Large intestine (tissue), 3 donors: ENCODE measurements at regions not wholly inside any gene's neighbourhood (a gene's known extent, or its start where the extent isn't known, plus 50 kb on each side); places are given as distances from the start of the nearest gene placed in this dataset.
"Not testable (repeated sequence)": the region's sequence is repeated elsewhere in the genome, so short reads cannot be mapped to it uniquely, and the experiment has no call there.

Source experiments
- DNase-seq, 2 donors: peaks; one replicate each; pipeline versions ENCODE4 v3.0.0 to v3.0.0-alpha.2; 2013
- H3K27ac ChIP-seq: one replicate; pipeline ENCODE4 v1.5.1; 2013; ENCODE audit warnings: low read length
- H3K27me3 ChIP-seq: 2 replicates; pipeline ENCODE4 v1.6.1; 2013; ENCODE audit warnings: low read length; ENCODE audit not compliant: control insufficient read depth, insufficient read depth
- H3K36me3 ChIP-seq: 2 replicates; pipeline ENCODE4 v1.6.1; 2013; ENCODE audit warnings: low read length; ENCODE audit not compliant: control insufficient read depth, insufficient read depth
- H3K4me1 ChIP-seq: one replicate; pipeline ENCODE4 v1.6.1; 2013; ENCODE audit warnings: low read length; ENCODE audit not compliant: control insufficient read depth, insufficient read depth
- H3K4me3 ChIP-seq: one replicate; pipeline ENCODE4 v1.5.1; 2013; ENCODE audit warnings: low read length
- H3K9me3 ChIP-seq: one replicate; pipeline ENCODE4 v1.6.1; 2013; ENCODE audit warnings: mild to moderate bottlenecking, low read depth, low read length, moderate library complexity; ENCODE audit not compliant: control insufficient read depth
- WGBS: methylation state at CpG from one replicate; pipeline ENCODE4 v1.1.5; 2013; ENCODE audit warnings: low lambda C conversion rate; ENCODE audit not compliant: insufficient coverage; 5-methylcytosine and 5-hydroxymethylcytosine counted together

- H3K27ac ChIP-seq, H3K4me3 ChIP-seq, H3K36me3 ChIP-seq, DNase-seq, H3K27me3 ChIP-seq, H3K4me1 ChIP-seq, H3K9me3 ChIP-seq: not testable (repeated sequence)
- WGBS = no CpG with 5 or more reads among the region's 53 CpGs
Observed at GRCh38 chr1:120232834-120233660, 56.7 kb upstream of the SEC22B start.

GRCh38 chr1:120229835-120230234 is 53.5 kb upstream of the SEC22B start:
- not testable (repeated sequence) for H3K4me1 ChIP-seq, H3K36me3 ChIP-seq, H3K4me3 ChIP-seq, H3K27ac ChIP-seq, H3K27me3 ChIP-seq, DNase-seq, H3K9me3 ChIP-seq
- WGBS = no CpG with 5 or more reads among the region's 1 CpG
